ENCODE measurements at regions not wholly inside any gene's neighbourhood (a gene's known extent, or its start where the extent isn't known, plus 50 kb on each side); places are given as distances from the start of the nearest gene placed in this dataset.

GRCh38 chr2:217449444-217449843 lies 553.4 kb downstream of the TNS1 start:
- no peak overlapping the region for H3K4me3 ChIP-seq (ENCODE audit: low read depth in 1 of 2, low read length in 1 of 2)
- H3K9me3 ChIP-seq: no peaks in the 10 kb centered on the region
- H3K36me3 ChIP-seq: no peaks in the 10 kb centered on the region
- H3K27me3 ChIP-seq: no peaks in the 10 kb centered on the region
- no peak for TF ChIP-seq CTCF (IDR thresholded peaks at IDR 0.05)
- no peak overlapping the region for H3K27ac ChIP-seq
- no peaks in the 10 kb centered on the region for H3K4me1 ChIP-seq (ENCODE audit: control insufficient read depth in 1 of 2, insufficient read depth in 1 of 2, low read depth in 1 of 2, low read length in 1 of 2)

GRCh38 chr2:217448860-217449259 lies 553.9 kb downstream of the TNS1 start:
- no peaks in the 10 kb centered on the region for H3K36me3 ChIP-seq
- no peaks in the 10 kb centered on the region for H3K4me1 ChIP-seq (ENCODE audit: control insufficient read depth in 1 of 2, insufficient read depth in 1 of 2, low read depth in 1 of 2, low read length in 1 of 2)
- H3K27me3 ChIP-seq: no peaks in the 10 kb centered on the region
- no peak for TF ChIP-seq CTCF (IDR thresholded peaks at IDR 0.05)
- H3K9me3 ChIP-seq: no peaks in the 10 kb centered on the region
- H3K27ac ChIP-seq: no peak overlapping the region
- H3K4me3 ChIP-seq (ENCODE audit: low read depth in 1 of 2, low read length in 1 of 2): no peak overlapping the region

- H3K27me3 ChIP-seq: no peaks in the 10 kb centered on the region
- no peaks in the 10 kb centered on the region for H3K4me1 ChIP-seq (ENCODE audit: control insufficient read depth in 1 of 2, insufficient read depth in 1 of 2, low read depth in 1 of 2, low read length in 1 of 2)
- H3K4me3 ChIP-seq (ENCODE audit: low read depth in 1 of 2, low read length in 1 of 2): no peak overlapping the region
- no peak overlapping the region for H3K27ac ChIP-seq
- no peak for TF ChIP-seq CTCF (IDR thresholded peaks at IDR 0.05)
- H3K9me3 ChIP-seq: no peaks in the 10 kb centered on the region
- no peaks in the 10 kb centered on the region for H3K36me3 ChIP-seq
Measured at GRCh38 chr2:217445723-217446122, 557.1 kb downstream of the TNS1 start.

GRCh38 chr2:217444932-217445331 lies 557.9 kb downstream of the TNS1 start:
- Histone ChIP-seq H3K27me3 (no peaks in the 10 kb centered on the region), H3K4me1 (ENCODE audit: control insufficient read depth in 1 of 2, insufficient read depth in 1 of 2, low read depth in 1 of 2, low read length in 1 of 2) (no peaks in the 10 kb centered on the region), H3K27ac (no peak overlapping the region), H3K4me3 (ENCODE audit: low read depth in 1 of 2, low read length in 1 of 2) (no peak overlapping the region), H3K9me3 (no peaks in the 10 kb centered on the region), H3K36me3 (no peaks in the 10 kb centered on the region)
- no peak for TF ChIP-seq CTCF (IDR thresholded peaks at IDR 0.05)

GRCh38 chr2:217444509-217444908 lies 558.3 kb downstream of the TNS1 start:
- H3K27me3 ChIP-seq: no peaks in the 10 kb centered on the region
- H3K27ac ChIP-seq: no peak overlapping the region
- no peak for TF ChIP-seq CTCF (IDR thresholded peaks at IDR 0.05)
- no peaks in the 10 kb centered on the region for H3K4me1 ChIP-seq (ENCODE audit: control insufficient read depth in 1 of 2, insufficient read depth in 1 of 2, low read depth in 1 of 2, low read length in 1 of 2)
- no peaks in the 10 kb centered on the region for H3K9me3 ChIP-seq
- no peaks in the 10 kb centered on the region for H3K36me3 ChIP-seq
- no peak overlapping the region for H3K4me3 ChIP-seq (ENCODE audit: low read depth in 1 of 2, low read length in 1 of 2)

GRCh38 chr2:217443601-217444000 lies 559.2 kb downstream of the TNS1 start:
- H3K36me3 ChIP-seq: no peaks in the 10 kb centered on the region
- H3K9me3 ChIP-seq: no peaks in the 10 kb centered on the region
- no peak for TF ChIP-seq CTCF (IDR thresholded peaks at IDR 0.05)
- no peak overlapping the region for H3K27ac ChIP-seq
- no peaks in the 10 kb centered on the region for H3K27me3 ChIP-seq
- H3K4me1 ChIP-seq (ENCODE audit: control insufficient read depth in 1 of 2, insufficient read depth in 1 of 2, low read depth in 1 of 2, low read length in 1 of 2): no peaks in the 10 kb centered on the region
- H3K4me3 ChIP-seq (ENCODE audit: low read depth in 1 of 2, low read length in 1 of 2): no peak overlapping the region

Data from neutrophil (primary cell).